ENCODE measurements at regions not wholly inside any gene's neighbourhood (a gene's known extent, or its start where the extent isn't known, plus 50 kb on each side); places are given as distances from the start of the nearest gene placed in this dataset.

- no peak overlapping the region for H3K27ac Mint-ChIP-seq
- H3K4me3 Mint-ChIP-seq = no peak overlapping the region
- H3K4me1 Mint-ChIP-seq = no peaks in the 10 kb centered on the region
- no peaks in the 10 kb centered on the region for H3K36me3 Mint-ChIP-seq
- Histone ChIP-seq H3K9me3 (ENCODE audit: control insufficient read depth in 2 of 3, low read length in 3 of 3) (no peaks in the 10 kb centered on the region), H3K27me3 (ENCODE audit: control insufficient read depth in 2 of 2, insufficient read depth in 2 of 2, low read length in 2 of 2) (no peaks in the 10 kb centered on the region), H3K4me1 (ENCODE audit: control insufficient read depth in 2 of 2, insufficient read depth in 2 of 2, low read length in 2 of 2) (no peaks in the 10 kb centered on the region), H3K36me3 (ENCODE audit: control insufficient read depth in 2 of 3, insufficient read depth in 3 of 3, low read length in 3 of 3) (no peaks in the 10 kb centered on the region), H3K27ac (ENCODE audit: low read depth, low read length) (no peak overlapping the region), H3K4me3 (ENCODE audit: low read length) (no peak overlapping the region)
- ChIA-PET CTCF (no interaction called here), POLR2A (no interaction called here)
- no peaks in the 10 kb centered on the region for H3K27me3 Mint-ChIP-seq
- intact Hi-C loops (cut with micrococcal nuclease) = no loop called here
- H3K9me3 Mint-ChIP-seq = peaks cover 0 to 26% (median 10%) of the 10 kb centered on the region in 11 donors
- DNase-seq = no peak
- no peak for ATAC-seq
Measured at GRCh38 chr11:92024788-92025187, 199.8 kb upstream of the FAT3 start.

- H3K27me3 ChIP-seq (ENCODE audit: control insufficient read depth in 2 of 2, insufficient read depth in 2 of 2, low read length in 2 of 2) = no peaks in the 10 kb centered on the region
- no peak overlapping the region for H3K27ac ChIP-seq (ENCODE audit: low read depth, low read length)
- ATAC-seq = no peak
- H3K4me1 Mint-ChIP-seq = no peaks in the 10 kb centered on the region
- no peaks in the 10 kb centered on the region for H3K4me1 ChIP-seq (ENCODE audit: control insufficient read depth in 2 of 2, insufficient read depth in 2 of 2, low read length in 2 of 2)
- no peak overlapping the region for H3K4me3 Mint-ChIP-seq
- CTCF ChIA-PET = no interaction called here
- no peak overlapping the region for H3K4me3 ChIP-seq (ENCODE audit: low read length)
- H3K9me3 Mint-ChIP-seq = peaks cover 3 to 38% (median 14%) of the 10 kb centered on the region in 11 donors
- POLR2A ChIA-PET = no interaction called here
- no peaks in the 10 kb centered on the region for H3K9me3 ChIP-seq (ENCODE audit: control insufficient read depth in 2 of 3, low read length in 3 of 3)
- no peak for DNase-seq
- no peaks in the 10 kb centered on the region for H3K27me3 Mint-ChIP-seq
- H3K36me3 Mint-ChIP-seq = peaks cover 0 to 3% (median 0%) of the 10 kb centered on the region in 5 donors
- no peak overlapping the region for H3K27ac Mint-ChIP-seq
- H3K36me3 ChIP-seq (ENCODE audit: control insufficient read depth in 2 of 3, insufficient read depth in 3 of 3, low read length in 3 of 3) = no peaks in the 10 kb centered on the region
- intact Hi-C loops (cut with micrococcal nuclease) = no loop called here
Measured at GRCh38 chr11:92022499-92022898, 202.1 kb upstream of the FAT3 start.

- no peak for ATAC-seq
- Mint-ChIP-seq H3K36me3 (peaks cover 0 to 4% (median 0%) of the 10 kb centered on the region in 5 donors), H3K4me3 (no peak overlapping the region), H3K27ac (no peak overlapping the region), H3K4me1 (no peaks in the 10 kb centered on the region), H3K27me3 (no peaks in the 10 kb centered on the region), H3K9me3 (peaks cover 6 to 45% (median 17%) of the 10 kb centered on the region in 11 donors)
- DNase-seq = no peak
- Histone ChIP-seq H3K27ac (ENCODE audit: low read depth, low read length) (no peak overlapping the region), H3K27me3 (ENCODE audit: control insufficient read depth in 2 of 2, insufficient read depth in 2 of 2, low read length in 2 of 2) (no peaks in the 10 kb centered on the region), H3K36me3 (ENCODE audit: control insufficient read depth in 2 of 3, insufficient read depth in 3 of 3, low read length in 3 of 3) (no peaks in the 10 kb centered on the region), H3K9me3 (ENCODE audit: control insufficient read depth in 2 of 3, low read length in 3 of 3) (no peaks in the 10 kb centered on the region), H3K4me1 (ENCODE audit: control insufficient read depth in 2 of 2, insufficient read depth in 2 of 2, low read length in 2 of 2) (no peaks in the 10 kb centered on the region), H3K4me3 (ENCODE audit: low read length) (no peak overlapping the region)
- POLR2A ChIA-PET = no interaction called here
- intact Hi-C loops (cut with micrococcal nuclease) = no loop called here
- CTCF ChIA-PET = no interaction called here
Measured at GRCh38 chr11:92018332-92018731, 206.3 kb upstream of the FAT3 start.

- H3K36me3 ChIP-seq (ENCODE audit: control insufficient read depth in 2 of 3, insufficient read depth in 3 of 3, low read length in 3 of 3) = no peaks in the 10 kb centered on the region
- H3K27me3 ChIP-seq (ENCODE audit: control insufficient read depth in 2 of 2, insufficient read depth in 2 of 2, low read length in 2 of 2) = no peaks in the 10 kb centered on the region
- ChIA-PET POLR2A (no interaction called here), CTCF (no interaction called here)
- Mint-ChIP-seq H3K9me3 (peaks cover 2 to 17% (median 6%) of the 10 kb centered on the region in 11 donors), H3K27me3 (no peaks in the 10 kb centered on the region), H3K4me3 (no peak overlapping the region), H3K4me1 (no peaks in the 10 kb centered on the region), H3K36me3 (no peaks in the 10 kb centered on the region), H3K27ac (no peak overlapping the region)
- H3K9me3 ChIP-seq (ENCODE audit: control insufficient read depth in 2 of 3, low read length in 3 of 3) = no peaks in the 10 kb centered on the region
- H3K4me3 ChIP-seq (ENCODE audit: low read length) = no peak overlapping the region
- H3K4me1 ChIP-seq (ENCODE audit: control insufficient read depth in 2 of 2, insufficient read depth in 2 of 2, low read length in 2 of 2) = no peaks in the 10 kb centered on the region
- no peak for ATAC-seq
- intact Hi-C loops (cut with micrococcal nuclease) = no loop called here
- DNase-seq = no peak
- no peak overlapping the region for H3K27ac ChIP-seq (ENCODE audit: low read depth, low read length)
Measured at GRCh38 chr11:92008249-92008648, 216.4 kb upstream of the FAT3 start.

- Histone ChIP-seq H3K9me3 (ENCODE audit: control insufficient read depth in 2 of 3, low read length in 3 of 3) (no peaks in the 10 kb centered on the region), H3K27ac (ENCODE audit: low read depth, low read length) (no peak overlapping the region), H3K27me3 (ENCODE audit: control insufficient read depth in 2 of 2, insufficient read depth in 2 of 2, low read length in 2 of 2) (no peaks in the 10 kb centered on the region), H3K36me3 (ENCODE audit: control insufficient read depth in 2 of 3, insufficient read depth in 3 of 3, low read length in 3 of 3) (no peaks in the 10 kb centered on the region), H3K4me1 (ENCODE audit: control insufficient read depth in 2 of 2, insufficient read depth in 2 of 2, low read length in 2 of 2) (no peaks in the 10 kb centered on the region), H3K4me3 (ENCODE audit: low read length) (no peak overlapping the region)
- DNase-seq = no peak
- intact Hi-C loops (cut with micrococcal nuclease) = no loop called here
- H3K4me3 Mint-ChIP-seq = no peak overlapping the region
- no peak overlapping the region for H3K27ac Mint-ChIP-seq
- peaks cover 0 to 12% (median 2%) of the 10 kb centered on the region in 11 donors for H3K9me3 Mint-ChIP-seq
- ChIA-PET CTCF (no interaction called here), POLR2A (no interaction called here)
- no peaks in the 10 kb centered on the region for H3K4me1 Mint-ChIP-seq
- no peaks in the 10 kb centered on the region for H3K36me3 Mint-ChIP-seq
- no peak for ATAC-seq
- no peaks in the 10 kb centered on the region for H3K27me3 Mint-ChIP-seq
Measured at GRCh38 chr11:92002568-92002967, 222.1 kb upstream of the FAT3 start.

- no peaks in the 10 kb centered on the region for H3K27me3 Mint-ChIP-seq
- no peaks in the 10 kb centered on the region for H3K4me1 Mint-ChIP-seq
- Histone ChIP-seq H3K9me3 (ENCODE audit: control insufficient read depth in 2 of 3, low read length in 3 of 3) (no peaks in the 10 kb centered on the region), H3K27ac (ENCODE audit: low read depth, low read length) (no peak overlapping the region), H3K4me1 (ENCODE audit: control insufficient read depth in 2 of 2, insufficient read depth in 2 of 2, low read length in 2 of 2) (no peaks in the 10 kb centered on the region), H3K4me3 (ENCODE audit: low read length) (no peak overlapping the region), H3K36me3 (ENCODE audit: control insufficient read depth in 2 of 3, insufficient read depth in 3 of 3, low read length in 3 of 3) (no peaks in the 10 kb centered on the region), H3K27me3 (ENCODE audit: control insufficient read depth in 2 of 2, insufficient read depth in 2 of 2, low read length in 2 of 2) (no peaks in the 10 kb centered on the region)
- H3K36me3 Mint-ChIP-seq = no peaks in the 10 kb centered on the region
- POLR2A ChIA-PET = no interaction called here
- intact Hi-C loops (cut with micrococcal nuclease) = no loop called here
- ATAC-seq = no peak
- DNase-seq = no peak
- H3K4me3 Mint-ChIP-seq = no peak overlapping the region
- peaks cover 0 to 8% (median 3%) of the 10 kb centered on the region in 11 donors for H3K9me3 Mint-ChIP-seq
- CTCF ChIA-PET = no interaction called here
- no peak overlapping the region for H3K27ac Mint-ChIP-seq
Measured at GRCh38 chr11:91998481-91998880, 226.1 kb upstream of the FAT3 start.

GRCh38 chr11:91997226-91997625 lies 227.4 kb upstream of the FAT3 start:
- Mint-ChIP-seq H3K9me3 (peaks cover 0 to 8% (median 4%) of the 10 kb centered on the region in 11 donors), H3K27me3 (no peaks in the 10 kb centered on the region), H3K36me3 (no peaks in the 10 kb centered on the region), H3K27ac (no peak overlapping the region), H3K4me3 (no peak overlapping the region), H3K4me1 (no peaks in the 10 kb centered on the region)
- ATAC-seq (no peak), DNase-seq (no peak)
- Histone ChIP-seq H3K27me3 (ENCODE audit: control insufficient read depth in 2 of 2, insufficient read depth in 2 of 2, low read length in 2 of 2) (no peaks in the 10 kb centered on the region), H3K4me3 (ENCODE audit: low read length) (no peak overlapping the region), H3K4me1 (ENCODE audit: control insufficient read depth in 2 of 2, insufficient read depth in 2 of 2, low read length in 2 of 2) (no peaks in the 10 kb centered on the region), H3K36me3 (ENCODE audit: control insufficient read depth in 2 of 3, insufficient read depth in 3 of 3, low read length in 3 of 3) (no peaks in the 10 kb centered on the region), H3K9me3 (ENCODE audit: control insufficient read depth in 2 of 3, low read length in 3 of 3) (no peaks in the 10 kb centered on the region), H3K27ac (ENCODE audit: low read depth, low read length) (no peak overlapping the region)
- intact Hi-C loops (cut with micrococcal nuclease) = no loop called here
- CTCF ChIA-PET = no interaction called here
- POLR2A ChIA-PET = no interaction called here

Measured in naive thymus-derived CD4-positive, alpha-beta T cell (primary cell).